NCI-H146 treated with DMSO at 0.1 percent for 48 hours (cell line): ENCODE measurements at regions not wholly inside any gene's neighbourhood (a gene's known extent, or its start where the extent isn't known, plus 50 kb on each side); places are given as distances from the start of the nearest gene placed in this dataset.
A peak's percentile ranks its signal among the peaks of the same experiment; 100 is the strongest.
"Not testable (repeated sequence)": the region's sequence is repeated elsewhere in the genome, so short reads cannot be mapped to it uniquely, and the experiment has no call there.

Experiments used
- DNase-seq: peaks from one replicate; lab custom pipeline; 2025; ENCODE audit not compliant: unreplicated experiment; lab: John Stamatoyannopoulos, UW

- peak; percentile 40 for DNase-seq
Measured at GRCh38 chr3:112738366-112738765, 97.4 kb upstream of the CCDC80 start.

DNA sequence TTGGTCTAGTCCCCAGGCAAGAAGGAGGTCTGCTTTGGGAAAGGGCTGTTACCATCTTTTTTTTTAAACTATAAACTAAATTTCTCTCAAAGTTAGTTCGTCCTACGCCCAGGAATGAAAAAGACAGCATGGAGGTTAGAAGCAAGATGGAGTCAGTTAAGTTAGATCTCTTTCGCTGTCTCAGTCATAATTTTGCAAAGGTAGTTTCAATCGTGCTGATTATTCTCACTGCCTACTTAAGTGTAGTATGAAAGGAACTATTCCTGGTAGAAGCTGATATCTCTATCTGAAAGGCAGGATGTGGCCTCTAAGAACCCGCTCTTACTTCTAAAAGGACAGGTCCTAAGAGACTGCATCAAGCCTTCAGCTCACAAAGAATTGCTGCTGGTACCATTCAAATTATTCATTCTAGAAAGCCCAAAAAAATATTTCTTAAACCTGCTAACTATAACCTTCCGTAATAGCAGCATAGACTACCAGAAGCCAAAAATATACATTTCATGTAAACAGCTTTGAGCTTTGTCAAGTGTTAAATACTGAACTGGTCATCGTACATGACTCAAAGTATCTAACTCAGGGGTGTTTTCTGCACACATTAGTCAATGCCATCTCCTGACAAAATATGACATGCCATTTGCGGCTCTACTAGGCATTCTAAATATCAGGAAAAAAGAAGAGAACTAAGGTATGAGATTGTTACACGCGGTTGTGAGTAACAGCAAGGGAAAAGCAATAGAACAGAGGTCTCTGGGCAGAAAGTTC lies 96.0 kb upstream of the CCDC80 start:
- no peak for DNase-seq

DNA sequence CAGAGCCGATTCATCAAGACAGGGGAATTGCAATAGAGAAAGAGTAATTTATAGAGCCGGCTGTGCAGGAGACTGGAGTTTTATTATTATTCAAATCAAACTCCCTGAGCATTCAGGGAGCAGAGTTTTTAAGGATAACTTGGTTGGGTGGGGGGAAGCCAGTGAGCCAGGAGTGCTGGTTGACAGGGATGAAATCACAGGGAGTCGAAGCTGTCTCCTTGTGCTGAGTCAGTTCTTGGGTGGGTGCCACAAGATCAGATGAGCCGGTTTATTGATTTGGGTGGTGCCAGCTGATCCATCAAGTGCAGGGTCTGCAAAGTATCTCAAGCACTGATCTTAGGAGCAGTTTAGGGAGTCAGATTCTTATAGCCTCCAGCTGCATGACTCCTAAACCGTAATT lies 95.4 kb upstream of the CCDC80 start:
- DNase-seq: no peak

DNA sequence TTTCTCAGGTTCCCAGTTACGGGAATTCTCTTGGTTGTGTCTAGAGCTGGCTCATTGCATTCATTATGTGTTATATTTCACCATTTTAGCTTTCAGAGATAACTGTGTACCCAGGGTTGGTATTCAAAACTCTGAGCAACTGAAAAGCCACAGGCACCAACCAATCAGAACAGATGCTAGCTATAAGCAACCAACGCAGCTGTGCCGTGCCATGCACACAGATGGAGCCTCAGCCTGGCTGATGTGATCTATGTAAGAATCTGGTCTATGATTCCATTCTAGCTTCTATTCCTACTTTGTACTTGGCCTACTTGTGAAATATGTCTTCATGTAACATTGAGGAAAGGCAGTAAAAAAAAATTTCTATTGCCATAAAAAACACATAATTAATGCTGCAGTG lies 95.0 kb upstream of the CCDC80 start:
- no peak for DNase-seq

DNA sequence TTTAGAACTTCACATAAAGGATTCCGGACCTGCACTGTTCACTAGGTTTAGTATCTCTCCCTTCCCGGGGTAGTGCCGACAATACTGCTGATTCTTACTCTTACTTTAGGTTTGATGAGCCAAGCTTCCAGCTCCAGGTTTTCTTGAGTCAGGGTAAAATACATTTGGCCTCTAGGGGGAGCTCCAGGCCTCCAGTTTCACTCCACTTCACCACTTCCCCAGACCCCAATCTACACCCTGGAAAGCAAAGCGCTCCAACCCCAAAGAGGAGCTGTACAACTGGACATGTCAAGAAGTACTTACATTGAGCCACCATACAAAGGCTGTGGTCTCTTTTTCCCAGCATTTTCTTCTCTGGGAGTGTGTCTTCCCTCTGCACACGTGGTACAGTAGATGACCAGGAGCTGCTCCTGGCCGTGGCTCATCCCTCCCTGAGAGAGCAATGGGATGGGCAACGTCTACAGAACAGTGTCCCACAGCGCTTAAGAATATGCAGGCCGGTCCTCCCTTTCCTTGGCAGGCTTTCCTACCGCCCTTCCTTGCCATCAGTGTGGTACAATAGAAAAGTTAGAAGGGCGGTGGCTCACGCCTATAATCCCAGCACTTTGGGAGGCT lies 93.9 kb upstream of the CCDC80 start:
- DNase-seq: peak; percentile 71

DNA sequence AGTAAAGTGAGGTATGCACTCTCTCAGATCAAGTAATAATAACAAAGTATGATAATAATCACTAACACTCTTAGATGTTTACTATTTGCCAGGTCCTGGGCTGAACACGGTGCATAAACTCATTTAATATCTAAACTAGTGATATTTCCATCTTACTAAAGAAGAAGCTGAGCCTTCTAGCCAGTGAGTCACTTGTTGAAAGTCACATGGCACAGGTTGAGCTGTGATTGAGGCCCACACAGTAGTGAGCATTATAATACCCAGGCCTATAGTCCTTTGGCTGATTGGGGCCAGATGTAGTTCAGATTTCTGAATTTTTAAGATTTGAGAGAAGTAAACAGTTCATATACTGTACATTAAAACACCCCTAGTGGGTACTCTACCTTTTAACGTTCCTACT lies 93.2 kb upstream of the CCDC80 start:
- no peak for DNase-seq

DNA sequence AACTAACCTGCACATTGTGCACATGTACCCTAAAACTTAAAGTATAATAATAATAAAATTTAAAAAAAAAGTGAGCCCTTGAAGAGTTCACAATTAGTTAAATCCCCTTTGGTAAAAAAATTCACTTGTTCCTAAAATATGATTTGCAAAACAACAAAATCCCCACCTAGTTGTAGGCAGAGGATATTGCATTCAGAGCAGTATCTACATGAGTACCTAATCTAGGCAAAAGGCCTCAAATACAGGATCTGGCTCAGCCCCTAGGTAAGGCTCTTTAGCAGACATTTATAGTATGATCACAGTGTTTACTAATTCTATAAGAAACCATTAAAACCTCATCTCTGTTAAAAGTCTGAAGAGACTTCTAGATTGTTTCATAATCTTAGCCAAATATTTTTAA lies 89.3 kb upstream of the CCDC80 start:
- DNase-seq: no peak

GRCh38 chr3:112721231-112721630 lies 80.3 kb upstream of the CCDC80 start:
- DNase-seq: no peak

DNA sequence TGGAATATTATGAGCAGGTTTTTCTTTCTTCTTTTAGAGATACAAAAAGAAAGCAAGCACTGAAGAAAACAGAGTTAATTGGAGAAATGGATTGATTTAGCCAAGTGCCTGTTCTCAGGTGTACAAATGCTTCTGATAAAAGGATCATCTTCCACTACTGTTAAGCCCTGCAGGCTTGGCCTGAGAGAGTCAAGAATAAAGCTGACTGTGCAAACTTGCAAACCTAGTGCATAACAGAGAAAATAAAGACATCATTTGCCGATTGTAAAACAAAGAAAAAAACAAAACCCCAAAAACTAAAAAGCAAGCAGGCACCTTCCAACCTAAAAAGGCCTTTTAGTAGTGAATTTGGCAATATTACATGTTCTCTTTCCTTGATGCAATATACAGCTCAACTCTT lies 78.0 kb upstream of the CCDC80 start:
- DNase-seq: no peak

DNA sequence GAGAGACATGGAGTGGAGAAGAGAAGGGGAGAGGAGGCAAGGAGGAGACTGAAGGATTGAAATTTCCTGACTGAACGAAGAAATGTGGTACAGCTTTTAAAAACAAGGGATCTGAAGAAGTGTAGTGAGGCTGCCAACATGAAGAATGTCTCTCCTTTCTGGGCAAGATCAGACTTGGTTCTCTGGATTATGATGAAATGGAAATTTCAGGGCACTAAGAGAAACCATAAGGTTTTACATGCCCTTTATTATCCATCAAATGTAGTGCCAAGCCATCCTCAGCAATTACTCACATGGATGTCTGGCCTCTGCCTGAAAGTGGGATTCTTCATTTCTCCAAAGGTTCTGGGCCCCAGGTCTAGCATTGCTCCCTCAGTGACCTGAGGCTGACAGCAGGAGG lies 77.6 kb upstream of the CCDC80 start:
- no peak for DNase-seq

- no peak for DNase-seq
Measured at GRCh38 chr3:112709911-112710310, 69.0 kb upstream of the CCDC80 start.

- DNase-seq: no peak
Measured at GRCh38 chr3:112699436-112699978, 58.6 kb upstream of the CCDC80 start.

GRCh38 chr3:112698442-112698841 lies 57.5 kb upstream of the CCDC80 start:
- not testable (repeated sequence) for DNase-seq

DNA sequence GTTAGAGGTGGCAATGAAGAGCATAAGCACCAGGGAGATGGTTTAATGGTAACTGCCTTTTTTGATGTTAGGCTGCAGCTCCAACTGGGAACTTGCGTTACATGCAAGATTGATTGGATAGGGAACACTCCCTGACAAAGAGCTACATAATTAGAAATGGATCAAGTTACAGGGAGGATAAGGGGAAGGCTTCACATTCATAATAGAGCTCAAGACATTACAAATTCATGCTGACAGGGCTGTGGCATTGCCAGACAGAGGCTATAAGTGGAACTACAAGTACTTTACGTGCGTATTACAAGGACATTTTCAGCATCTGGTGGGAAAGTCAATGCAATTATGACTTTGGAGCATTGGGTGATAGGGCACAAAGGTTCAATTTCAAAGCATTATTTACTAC lies 55.3 kb upstream of the CCDC80 start:
- peak; percentile 46 for DNase-seq

GRCh38 chr3:112695377-112696108 lies 54.6 kb upstream of the CCDC80 start:
- DNase-seq: not testable (repeated sequence)

- not testable (repeated sequence) for DNase-seq
Measured at GRCh38 chr3:112694906-112695305, 54.0 kb upstream of the CCDC80 start.

GRCh38 chr3:112693186-112693585 lies 52.2 kb upstream of the CCDC80 start:
- no peak for DNase-seq
